ENCODE measurements at regions not wholly inside any gene's neighbourhood (a gene's known extent, or its start where the extent isn't known, plus 50 kb on each side); places are given as distances from the start of the nearest gene placed in this dataset.

- Histone ChIP-seq H3K9ac (ENCODE audit: low read length) (no peak overlapping the region), H3K4me3 (ENCODE audit: low read length) (no peak overlapping the region), H3K27ac (ENCODE audit: low read length) (no peak overlapping the region)
Observed at GRCh38 chr11:10401696-10402392, 53.2 kb upstream of the AMPD3 start.

More at GRCh38 chr11:10401696-10402392, 53.2 kb upstream of the AMPD3 start:
- H3K9me3 ChIP-seq (replicated peaks; ENCODE audit: insufficient read depth, low read length) = no peaks in the 10 kb centered on the region
- no peaks in the 10 kb centered on the region for H3K27me3 ChIP-seq (replicated peaks; ENCODE audit: insufficient read depth, low read length)
- peaks cover 6% of the 10 kb centered on the region; the same call in 1 of the 2 replicates for H3F3A ChIP-seq (ENCODE audit: insufficient read depth, low read length)
- peaks cover 25% of the 10 kb centered on the region for H3K4me1 ChIP-seq (ENCODE audit: low read length)
- 0 out of 2 replicates have a peak overlapping the region, but pooled peaks have one; percentile 33 for H3K4me2 ChIP-seq (ENCODE audit: low read depth, low read length)
- H4K20me1 ChIP-seq (ENCODE audit: insufficient read depth, low read length) = no peaks in the 10 kb centered on the region
- DNase-seq = no peak
- no peaks in the 10 kb centered on the region for H3K36me3 ChIP-seq (replicated peaks; ENCODE audit: insufficient read depth, low read length)
- H2AFZ ChIP-seq (ENCODE audit: low read length) = no peak overlapping the region
- no peaks in the 10 kb centered on the region for H3K79me2 ChIP-seq (ENCODE audit: low read length)
- no peaks in the 10 kb centered on the region for H3K9me2 ChIP-seq (replicated peaks; ENCODE audit: insufficient read depth, low read length)
- TF ChIP-seq EZH2phosphoT487 (IDR thresholded peaks at IDR 0.05; ENCODE audit: low read length) = no peak
- TF ChIP-seq, protein P1, sequence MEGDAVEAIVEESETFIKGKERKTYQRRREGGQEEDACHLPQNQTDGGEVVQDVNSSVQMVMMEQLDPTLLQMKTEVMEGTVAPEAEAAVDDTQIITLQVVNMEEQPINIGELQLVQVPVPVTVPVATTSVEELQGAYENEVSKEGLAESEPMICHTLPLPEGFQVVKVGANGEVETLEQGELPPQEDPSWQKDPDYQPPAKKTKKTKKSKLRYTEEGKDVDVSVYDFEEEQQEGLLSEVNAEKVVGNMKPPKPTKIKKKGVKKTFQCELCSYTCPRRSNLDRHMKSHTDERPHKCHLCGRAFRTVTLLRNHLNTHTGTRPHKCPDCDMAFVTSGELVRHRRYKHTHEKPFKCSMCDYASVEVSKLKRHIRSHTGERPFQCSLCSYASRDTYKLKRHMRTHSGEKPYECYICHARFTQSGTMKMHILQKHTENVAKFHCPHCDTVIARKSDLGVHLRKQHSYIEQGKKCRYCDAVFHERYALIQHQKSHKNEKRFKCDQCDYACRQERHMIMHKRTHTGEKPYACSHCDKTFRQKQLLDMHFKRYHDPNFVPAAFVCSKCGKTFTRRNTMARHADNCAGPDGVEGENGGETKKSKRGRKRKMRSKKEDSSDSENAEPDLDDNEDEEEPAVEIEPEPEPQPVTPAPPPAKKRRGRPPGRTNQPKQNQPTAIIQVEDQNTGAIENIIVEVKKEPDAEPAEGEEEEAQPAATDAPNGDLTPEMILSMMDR (IDR thresholded peaks at IDR 0.05; ENCODE audit: low read length) = no peak
- no peak for TF ChIP-seq EZH2 (optimal IDR thresholded peaks at IDR 0.05; ENCODE audit: low read depth, low read length)
